RWPE2 (cell line): ENCODE measurements at regions not wholly inside any gene's neighbourhood (a gene's known extent, or its start where the extent isn't known, plus 50 kb on each side); places are given as distances from the start of the nearest gene placed in this dataset.
A peak's percentile ranks its signal among the peaks of the same experiment; 100 is the strongest.
"Not testable (repeated sequence)": the region's sequence is repeated elsewhere in the genome, so short reads cannot be mapped to it uniquely, and the experiment has no call there.

Experiments
- ATAC-seq: fragments of 200-7000 bp; cut with Tn5 transposase; 3 replicates; pipeline ENCODE4 v1.9.1; 2021; ENCODE audit warnings: low read depth
- DNase-seq: peaks from one replicate; pipeline ENCODE4 v3.0.0-alpha.2; 2020; ENCODE audit warnings: low spot score
- H3K27ac ChIP-seq: fragments of 450-650 bp; 2 replicates; pipeline ENCODE4 v1.5.1; 2017; ENCODE audit warnings: mild to moderate bottlenecking; ENCODE audit not compliant: poor library complexity, severe bottlenecking
- H3K27me3 ChIP-seq: fragments of 250-450 bp; sonication (Bioruptor Pico); 2 replicates; pipeline ENCODE4 v1.5.1; 2021; ENCODE audit warnings: mild to moderate bottlenecking, moderate library complexity; ENCODE audit not compliant: insufficient read depth, poor library complexity, severe bottlenecking
- H3K36me3 ChIP-seq: fragments of 250-450 bp; sonication (Bioruptor Pico); 2 replicates; pipeline ENCODE4 v1.5.1; 2020; ENCODE audit warnings: low read depth, mild to moderate bottlenecking, moderate library complexity
- H3K4me1 ChIP-seq: fragments of 250-450 bp; sonication (Bioruptor Pico); 2 replicates; pipeline ENCODE4 v1.5.1; 2021; ENCODE audit warnings: mild to moderate bottlenecking, moderate library complexity; ENCODE audit not compliant: insufficient read depth, poor library complexity, severe bottlenecking
- H3K4me3 ChIP-seq: fragments of 250-450 bp; sonication (Bioruptor Pico); 2 replicates; pipeline ENCODE4 v1.5.1; 2021; ENCODE audit warnings: mild to moderate bottlenecking, moderate library complexity; ENCODE audit not compliant: severe bottlenecking
- H3K9me3 ChIP-seq: fragments of 250-450 bp; sonication (Bioruptor Pico); 2 replicates; pipeline ENCODE4 v1.5.1; 2021; ENCODE audit warnings: mild to moderate bottlenecking, moderate library complexity; ENCODE audit not compliant: severe bottlenecking
- TF ChIP-seq, protein P1 (sequence below): fragments of 450-650 bp; IDR thresholded peaks from one replicate; pipeline ENCODE4 v1.5.1; 2017; ENCODE audit warnings: mild to moderate bottlenecking, moderate library complexity; ENCODE audit not compliant: poor library complexity, severe bottlenecking

DNA sequence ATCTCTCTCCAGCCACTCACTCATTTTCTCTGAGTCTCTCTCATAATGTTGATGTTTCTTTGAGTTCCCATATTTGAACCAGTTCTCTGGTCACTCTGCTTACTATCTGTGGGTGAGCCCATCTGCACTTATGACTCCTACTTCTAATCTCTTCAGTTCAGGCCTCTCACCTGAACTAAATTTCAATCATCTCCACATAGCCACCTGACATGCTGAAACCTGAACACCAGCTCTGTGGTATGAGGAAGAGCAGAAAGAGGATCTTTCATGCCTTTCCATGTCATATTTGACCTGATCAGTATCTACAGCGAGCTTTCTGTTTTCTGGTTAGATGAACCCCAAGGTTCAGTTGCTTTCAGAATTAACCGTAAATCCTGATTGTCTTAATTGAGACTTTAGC lies 122.2 kb upstream of the ESX1 start:
- Histone ChIP-seq H3K27ac (no peak overlapping the region), H3K4me3 (no peak overlapping the region), H3K27me3 (no peaks in the 10 kb centered on the region), H3K9me3 (no peaks in the 10 kb centered on the region), H3K4me1 (no peaks in the 10 kb centered on the region), H3K36me3 (no peaks in the 10 kb centered on the region)
- no peak for ATAC-seq
- no peak for DNase-seq
- TF ChIP-seq, protein P1, sequence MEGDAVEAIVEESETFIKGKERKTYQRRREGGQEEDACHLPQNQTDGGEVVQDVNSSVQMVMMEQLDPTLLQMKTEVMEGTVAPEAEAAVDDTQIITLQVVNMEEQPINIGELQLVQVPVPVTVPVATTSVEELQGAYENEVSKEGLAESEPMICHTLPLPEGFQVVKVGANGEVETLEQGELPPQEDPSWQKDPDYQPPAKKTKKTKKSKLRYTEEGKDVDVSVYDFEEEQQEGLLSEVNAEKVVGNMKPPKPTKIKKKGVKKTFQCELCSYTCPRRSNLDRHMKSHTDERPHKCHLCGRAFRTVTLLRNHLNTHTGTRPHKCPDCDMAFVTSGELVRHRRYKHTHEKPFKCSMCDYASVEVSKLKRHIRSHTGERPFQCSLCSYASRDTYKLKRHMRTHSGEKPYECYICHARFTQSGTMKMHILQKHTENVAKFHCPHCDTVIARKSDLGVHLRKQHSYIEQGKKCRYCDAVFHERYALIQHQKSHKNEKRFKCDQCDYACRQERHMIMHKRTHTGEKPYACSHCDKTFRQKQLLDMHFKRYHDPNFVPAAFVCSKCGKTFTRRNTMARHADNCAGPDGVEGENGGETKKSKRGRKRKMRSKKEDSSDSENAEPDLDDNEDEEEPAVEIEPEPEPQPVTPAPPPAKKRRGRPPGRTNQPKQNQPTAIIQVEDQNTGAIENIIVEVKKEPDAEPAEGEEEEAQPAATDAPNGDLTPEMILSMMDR = no peak

DNA sequence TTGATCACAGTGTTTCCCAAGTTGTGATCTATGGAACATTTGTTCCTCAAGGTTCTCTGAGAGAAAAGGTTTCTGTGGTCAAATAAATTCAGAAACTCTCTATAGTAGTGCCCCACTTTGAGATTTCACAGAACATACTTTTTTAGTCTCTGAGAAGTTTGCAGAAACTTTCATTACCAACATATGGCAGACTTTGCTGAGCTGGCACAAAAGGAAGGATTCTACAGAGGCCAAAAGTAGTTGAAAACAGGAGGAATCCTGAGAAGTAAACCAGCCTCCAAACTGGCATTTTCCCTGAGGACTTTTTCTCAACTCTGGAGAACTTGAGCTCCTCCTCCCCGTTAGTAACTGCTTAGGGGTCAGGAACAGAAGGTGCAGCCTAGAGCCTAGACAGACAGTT lies 117.8 kb upstream of the ESX1 start:
- Histone ChIP-seq H3K4me1 (no peaks in the 10 kb centered on the region), H3K36me3 (no peaks in the 10 kb centered on the region)
- TF ChIP-seq, protein P1 = no peak

DNA sequence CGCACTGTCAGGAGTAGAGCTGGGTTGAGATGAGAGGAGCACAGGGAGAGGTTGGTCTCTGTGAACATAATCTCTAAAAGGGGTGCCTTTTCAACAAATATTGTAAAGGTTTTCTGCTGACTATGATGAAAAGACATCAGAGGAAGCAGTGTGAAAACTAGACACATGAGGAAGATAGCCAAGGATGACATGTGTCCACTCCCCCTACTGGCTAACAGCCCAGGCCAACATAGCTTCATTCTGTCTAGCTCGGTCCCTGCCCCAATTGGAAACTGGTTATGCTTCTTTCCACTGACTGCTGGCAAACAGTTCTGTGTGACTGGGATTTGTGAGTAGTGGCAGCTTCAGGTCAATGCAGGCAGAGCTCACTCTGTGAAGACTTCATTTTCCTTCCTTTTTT lies 115.4 kb upstream of the ESX1 start:
- no peak overlapping the region for H3K27ac ChIP-seq
- H3K4me3 ChIP-seq = no peak overlapping the region
- H3K4me1 ChIP-seq = no peaks in the 10 kb centered on the region
- TF ChIP-seq, protein P1 = no peak
- peak; percentile 82 for ATAC-seq
- no peaks in the 10 kb centered on the region for H3K27me3 ChIP-seq
- no peak for DNase-seq
- H3K9me3 ChIP-seq = no peaks in the 10 kb centered on the region
- H3K36me3 ChIP-seq = no peaks in the 10 kb centered on the region

More for the DNA sequence above, 117.8 kb upstream of the ESX1 start:
- no peaks in the 10 kb centered on the region for H3K27me3 ChIP-seq
- DNase-seq = no peak
- ATAC-seq = no peak
- no peak overlapping the region for H3K4me3 ChIP-seq
- no peak overlapping the region for H3K27ac ChIP-seq
- no peaks in the 10 kb centered on the region for H3K9me3 ChIP-seq

DNA sequence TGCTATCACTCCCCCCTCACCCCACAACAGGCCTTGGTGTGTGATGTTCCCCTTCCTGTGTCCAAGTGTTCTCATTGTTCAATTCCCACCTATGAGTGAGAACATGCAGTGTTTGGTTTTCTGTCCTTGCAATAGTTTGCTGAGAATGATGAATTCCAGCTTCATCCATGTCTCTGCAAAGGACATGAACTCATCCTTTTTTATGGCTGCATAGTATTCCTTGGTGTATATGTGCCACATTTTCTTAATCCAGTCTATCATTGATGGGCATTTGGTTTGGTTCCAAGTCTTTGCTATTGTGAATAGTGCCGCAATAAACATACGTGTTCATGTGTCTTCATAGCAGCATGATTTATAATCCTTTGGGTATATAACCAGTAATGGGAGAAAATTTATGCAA lies 106.0 kb upstream of the ESX1 start:
- not testable (repeated sequence) for H3K27ac ChIP-seq, DNase-seq, H3K4me1 ChIP-seq, H3K36me3 ChIP-seq, ATAC-seq, H3K9me3 ChIP-seq, H3K4me3 ChIP-seq, H3K27me3 ChIP-seq

DNA sequence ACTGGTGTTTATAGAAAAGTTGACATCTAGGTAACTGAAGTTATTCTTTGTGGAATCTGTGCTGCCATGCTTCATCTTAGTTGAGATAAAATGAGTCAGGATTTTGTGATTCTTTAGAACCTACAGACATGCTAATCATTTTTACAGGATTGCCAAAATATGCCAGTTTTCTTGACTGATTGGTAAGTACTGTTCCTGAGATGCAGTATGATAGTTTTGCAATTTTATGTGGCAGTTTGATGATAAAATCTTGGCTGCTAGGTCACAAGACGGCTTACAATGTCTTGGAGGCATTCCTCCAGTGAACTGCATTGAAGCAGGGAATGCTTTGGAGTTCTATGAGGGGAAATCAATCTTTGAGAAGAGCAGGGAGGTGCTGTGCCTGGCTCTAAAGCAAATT lies 104.4 kb upstream of the ESX1 start:
- Histone ChIP-seq H3K4me3 (no peak overlapping the region), H3K27ac (no peak overlapping the region), H3K4me1 (no peaks in the 10 kb centered on the region), H3K9me3 (no peaks in the 10 kb centered on the region), H3K27me3 (no peaks in the 10 kb centered on the region), H3K36me3 (no peaks in the 10 kb centered on the region)
- no peak for DNase-seq
- TF ChIP-seq, protein P1 = no peak
- no peak for ATAC-seq
